Activated CD8-positive, alpha-beta memory T cell treated with anti-CD3 and anti-CD28 coated beads, Interleukin-2, amount 10 ng/mL, durations not matched to agents 7 days and 5 days (primary cell): ENCODE measurements at regions not wholly inside any gene's neighbourhood (a gene's known extent, or its start where the extent isn't known, plus 50 kb on each side); places are given as distances from the start of the nearest gene placed in this dataset.

Source experiments
- ATAC-seq: fragments of 150-1000 bp; cut with Tn5 transposase; one replicate; pipeline ENCODE4 v1.10.0; 2021; ENCODE audit warnings: moderate library complexity
- CTCF ChIA-PET: fragments of 350-600 bp; sonication (Branson Sonifier 250); formaldehyde crosslinking; loops from one replicate; lab custom pipeline; 2021; ENCODE audit warnings: antibody characterized with exemption; lab: Charles Lee
- DNase-seq: peaks from one replicate; pipeline ENCODE4 v3.0.0-alpha.2; 2020
- H3K27ac Mint-ChIP-seq: one replicate; pipeline ENCODE4 v1.8.0; 2021; ENCODE audit warnings: mild to moderate bottlenecking, mixed read lengths
- H3K27me3 Mint-ChIP-seq: one replicate; pipeline ENCODE4 v1.8.0; 2021; ENCODE audit warnings: mixed read lengths
- H3K36me3 Mint-ChIP-seq: one replicate; pipeline ENCODE4 v1.8.0; 2021; ENCODE audit warnings: mild to moderate bottlenecking, mixed read lengths
- H3K4me1 Mint-ChIP-seq: one replicate; pipeline ENCODE4 v1.8.0; 2021; ENCODE audit warnings: mixed read lengths
- H3K4me3 Mint-ChIP-seq: one replicate; pipeline ENCODE4 v1.8.0; 2021; ENCODE audit warnings: mild to moderate bottlenecking, moderate library complexity, mixed read lengths
- H3K9me3 Mint-ChIP-seq: one replicate; pipeline ENCODE4 v1.8.0; 2022; ENCODE audit warnings: low read depth, mixed read lengths

GRCh38 chr5:107072967-107073366 is 597.8 kb downstream of the EFNA5 start:
- CTCF ChIA-PET: no interaction called here
- H3K36me3 Mint-ChIP-seq: no peaks in the 10 kb centered on the region
- no peak overlapping the region for H3K4me3 Mint-ChIP-seq
- H3K4me1 Mint-ChIP-seq: no peaks in the 10 kb centered on the region
- H3K9me3 Mint-ChIP-seq: peaks cover 8% of the 10 kb centered on the region
- DNase-seq (no peak), ATAC-seq (no peak)
- H3K27me3 Mint-ChIP-seq: no peaks in the 10 kb centered on the region
- no peak overlapping the region for H3K27ac Mint-ChIP-seq

GRCh38 chr5:107072440-107072839 is 598.3 kb downstream of the EFNA5 start:
- CTCF ChIA-PET: no interaction called here
- no peaks in the 10 kb centered on the region for H3K27me3 Mint-ChIP-seq
- H3K9me3 Mint-ChIP-seq: peaks cover 8% of the 10 kb centered on the region
- DNase-seq (no peak), ATAC-seq (no peak)
- H3K27ac Mint-ChIP-seq: no peak overlapping the region
- no peaks in the 10 kb centered on the region for H3K36me3 Mint-ChIP-seq
- no peak overlapping the region for H3K4me3 Mint-ChIP-seq
- H3K4me1 Mint-ChIP-seq: no peaks in the 10 kb centered on the region

GRCh38 chr5:107068782-107069181 is 602.0 kb downstream of the EFNA5 start:
- Mint-ChIP-seq H3K36me3 (no peaks in the 10 kb centered on the region), H3K4me1 (no peaks in the 10 kb centered on the region), H3K9me3 (peaks cover 5% of the 10 kb centered on the region), H3K27me3 (no peaks in the 10 kb centered on the region), H3K27ac (no peak overlapping the region), H3K4me3 (no peak overlapping the region)
- no peak for DNase-seq
- CTCF ChIA-PET: no interaction called here
- no peak for ATAC-seq

GRCh38 chr5:107067395-107067794 is 603.3 kb downstream of the EFNA5 start:
- H3K4me1 Mint-ChIP-seq: no peaks in the 10 kb centered on the region
- H3K36me3 Mint-ChIP-seq: no peaks in the 10 kb centered on the region

GRCh38 chr5:107063511-107063910 is 607.2 kb downstream of the EFNA5 start:
- CTCF ChIA-PET: no interaction called here
- DNase-seq (no peak), ATAC-seq (no peak)
- Mint-ChIP-seq H3K36me3 (no peaks in the 10 kb centered on the region), H3K4me3 (no peak overlapping the region), H3K4me1 (no peaks in the 10 kb centered on the region), H3K27me3 (no peaks in the 10 kb centered on the region), H3K27ac (no peak overlapping the region), H3K9me3 (no peaks in the 10 kb centered on the region)

More at GRCh38 chr5:107067395-107067794, 603.3 kb downstream of the EFNA5 start:
- peaks cover 5% of the 10 kb centered on the region for H3K9me3 Mint-ChIP-seq
- ATAC-seq (no peak), DNase-seq (no peak)
- H3K4me3 Mint-ChIP-seq: no peak overlapping the region
- no peaks in the 10 kb centered on the region for H3K27me3 Mint-ChIP-seq
- no peak overlapping the region for H3K27ac Mint-ChIP-seq
- CTCF ChIA-PET: no interaction called here

GRCh38 chr5:107058803-107059202 is 611.9 kb downstream of the EFNA5 start:
- ATAC-seq (no peak), DNase-seq (no peak)
- H3K4me1 Mint-ChIP-seq: no peaks in the 10 kb centered on the region
- H3K4me3 Mint-ChIP-seq: no peak overlapping the region
- H3K27ac Mint-ChIP-seq: no peak overlapping the region
- CTCF ChIA-PET: no interaction called here
- no peaks in the 10 kb centered on the region for H3K9me3 Mint-ChIP-seq
- no peaks in the 10 kb centered on the region for H3K36me3 Mint-ChIP-seq
- H3K27me3 Mint-ChIP-seq: no peaks in the 10 kb centered on the region

- no peaks in the 10 kb centered on the region for H3K36me3 Mint-ChIP-seq
- no peaks in the 10 kb centered on the region for H3K4me1 Mint-ChIP-seq
- DNase-seq (no peak), ATAC-seq (no peak)
- no peak overlapping the region for H3K4me3 Mint-ChIP-seq
- H3K27ac Mint-ChIP-seq: no peak overlapping the region
- no peaks in the 10 kb centered on the region for H3K9me3 Mint-ChIP-seq
- no peaks in the 10 kb centered on the region for H3K27me3 Mint-ChIP-seq
- CTCF ChIA-PET: no interaction called here
These were observed 612.5 kb downstream of the EFNA5 start for GRCh38 chr5:107058235-107058634.

GRCh38 chr5:107056278-107056677 is 614.5 kb downstream of the EFNA5 start:
- no peak overlapping the region for H3K4me3 Mint-ChIP-seq
- H3K9me3 Mint-ChIP-seq: no peaks in the 10 kb centered on the region
- no peaks in the 10 kb centered on the region for H3K4me1 Mint-ChIP-seq
- ATAC-seq: no peak
- no peaks in the 10 kb centered on the region for H3K36me3 Mint-ChIP-seq
- no peak overlapping the region for H3K27ac Mint-ChIP-seq
- no peaks in the 10 kb centered on the region for H3K27me3 Mint-ChIP-seq
- DNase-seq: no peak
- CTCF ChIA-PET: no interaction called here

- ATAC-seq (no peak), DNase-seq (no peak)
- Mint-ChIP-seq H3K9me3 (peaks cover 2% of the 10 kb centered on the region), H3K4me3 (no peak overlapping the region), H3K27ac (no peak overlapping the region), H3K4me1 (no peaks in the 10 kb centered on the region), H3K27me3 (no peaks in the 10 kb centered on the region), H3K36me3 (no peaks in the 10 kb centered on the region)
- CTCF ChIA-PET: no interaction called here
These were observed 623.7 kb downstream of the EFNA5 start for GRCh38 chr5:107047048-107047447.

GRCh38 chr5:107043665-107044064 is 627.1 kb downstream of the EFNA5 start:
- H3K9me3 Mint-ChIP-seq: peaks cover 2% of the 10 kb centered on the region
- no peaks in the 10 kb centered on the region for H3K36me3 Mint-ChIP-seq
- no peak overlapping the region for H3K4me3 Mint-ChIP-seq
- no peak overlapping the region for H3K27ac Mint-ChIP-seq
- ATAC-seq (no peak), DNase-seq (no peak)
- CTCF ChIA-PET: no interaction called here
- no peaks in the 10 kb centered on the region for H3K4me1 Mint-ChIP-seq
- no peaks in the 10 kb centered on the region for H3K27me3 Mint-ChIP-seq

GRCh38 chr5:107040907-107041306 is 629.8 kb downstream of the EFNA5 start:
- H3K27me3 Mint-ChIP-seq: no peaks in the 10 kb centered on the region
- H3K4me1 Mint-ChIP-seq: no peaks in the 10 kb centered on the region
- DNase-seq: no peak
- no peaks in the 10 kb centered on the region for H3K36me3 Mint-ChIP-seq
- no peak for ATAC-seq
- CTCF ChIA-PET: no interaction called here
- no peak overlapping the region for H3K4me3 Mint-ChIP-seq
- peaks cover 6% of the 10 kb centered on the region for H3K9me3 Mint-ChIP-seq
- H3K27ac Mint-ChIP-seq: no peak overlapping the region

GRCh38 chr5:107032629-107033028 is 638.1 kb downstream of the EFNA5 start:
- no peaks in the 10 kb centered on the region for H3K4me1 Mint-ChIP-seq
- CTCF ChIA-PET: no interaction called here
- ATAC-seq: no peak
- H3K4me3 Mint-ChIP-seq: no peak overlapping the region
- H3K27me3 Mint-ChIP-seq: no peaks in the 10 kb centered on the region
- H3K27ac Mint-ChIP-seq: no peak overlapping the region
- no peaks in the 10 kb centered on the region for H3K36me3 Mint-ChIP-seq
- peaks cover 6% of the 10 kb centered on the region for H3K9me3 Mint-ChIP-seq
- DNase-seq: no peak

GRCh38 chr5:107028938-107029337 is 641.8 kb downstream of the EFNA5 start:
- H3K4me1 Mint-ChIP-seq: no peaks in the 10 kb centered on the region
- no peak for DNase-seq
- H3K36me3 Mint-ChIP-seq: no peaks in the 10 kb centered on the region
- H3K27ac Mint-ChIP-seq: no peak overlapping the region
- H3K27me3 Mint-ChIP-seq: no peaks in the 10 kb centered on the region
- no peak for ATAC-seq
- peaks cover 2% of the 10 kb centered on the region for H3K9me3 Mint-ChIP-seq
- no peak overlapping the region for H3K4me3 Mint-ChIP-seq
- CTCF ChIA-PET: no interaction called here

- no peak overlapping the region for H3K4me3 Mint-ChIP-seq
- no peaks in the 10 kb centered on the region for H3K4me1 Mint-ChIP-seq
- CTCF ChIA-PET: no interaction called here
- no peaks in the 10 kb centered on the region for H3K27me3 Mint-ChIP-seq
- H3K9me3 Mint-ChIP-seq: no peaks in the 10 kb centered on the region
- no peaks in the 10 kb centered on the region for H3K36me3 Mint-ChIP-seq
- DNase-seq (no peak), ATAC-seq (no peak)
- no peak overlapping the region for H3K27ac Mint-ChIP-seq
These were observed 644.8 kb downstream of the EFNA5 start for GRCh38 chr5:107025712-107026497.
